GM19099 (cell line): ENCODE measurements at regions not wholly inside any gene's neighbourhood (a gene's known extent, or its start where the extent isn't known, plus 50 kb on each side); places are given as distances from the start of the nearest gene placed in this dataset.

Experiments
- POLR2A ChIP-seq: IDR thresholded peaks from 3 replicates; pipeline ENCODE4 v1.6.1; 2011; ENCODE audit warnings: low read depth; ENCODE audit not compliant: insufficient read length; ENCODE audit errors: extremely low read depth

GRCh38 chr3:834679-835078 is 258.1 kb upstream of the CNTN6 start:
- no peak for TF ChIP-seq POLR2A

- no peak for TF ChIP-seq POLR2A
These were observed 257.7 kb upstream of the CNTN6 start for GRCh38 chr3:835096-835495.

GRCh38 chr3:839981-840380 is 252.8 kb upstream of the CNTN6 start:
- no peak for TF ChIP-seq POLR2A

- TF ChIP-seq POLR2A = no peak
These were observed 241.6 kb upstream of the CNTN6 start for GRCh38 chr3:851098-851790.

- no peak for TF ChIP-seq POLR2A
These were observed 240.8 kb upstream of the CNTN6 start for GRCh38 chr3:852033-852432.

- TF ChIP-seq POLR2A = no peak
These were observed 239.3 kb upstream of the CNTN6 start for GRCh38 chr3:853489-853888.

GRCh38 chr3:859135-859534 is 233.7 kb upstream of the CNTN6 start:
- TF ChIP-seq POLR2A = no peak

- TF ChIP-seq POLR2A = no peak
These were observed 231.1 kb upstream of the CNTN6 start for GRCh38 chr3:861721-862120.

GRCh38 chr3:869269-869668 is 223.6 kb upstream of the CNTN6 start:
- TF ChIP-seq POLR2A = no peak

- no peak for TF ChIP-seq POLR2A
These were observed 223.1 kb upstream of the CNTN6 start for GRCh38 chr3:869734-870133.

GRCh38 chr3:871651-872050 is 221.2 kb upstream of the CNTN6 start:
- TF ChIP-seq POLR2A = no peak

- no peak for TF ChIP-seq POLR2A
These were observed 215.8 kb upstream of the CNTN6 start for GRCh38 chr3:877001-877400.

- no peak for TF ChIP-seq POLR2A
These were observed 214.1 kb upstream of the CNTN6 start for GRCh38 chr3:878746-879145.

GRCh38 chr3:880371-880770 is 212.5 kb upstream of the CNTN6 start:
- TF ChIP-seq POLR2A = no peak

- no peak for TF ChIP-seq POLR2A
These were observed 210.3 kb upstream of the CNTN6 start for GRCh38 chr3:882533-882932.

GRCh38 chr3:901953-902778 is 190.7 kb upstream of the CNTN6 start:
- TF ChIP-seq POLR2A = no peak
